Hepatocyte (in vitro differentiated cells): ENCODE measurements at regions not wholly inside any gene's neighbourhood (a gene's known extent, or its start where the extent isn't known, plus 50 kb on each side); places are given as distances from the start of the nearest gene placed in this dataset.

Experiments
- DNase-seq: peaks from one replicate; pipeline ENCODE4 v3.0.0-alpha.2; 2016; ENCODE audit warnings: low spot score
- H2AFZ ChIP-seq: fragments of 200-600 bp; sonication (generic); 2 replicates; pipeline ENCODE4 v1.6.0; 2016; ENCODE audit warnings: antibody characterized with exemption, mild to moderate bottlenecking
- H3K27ac ChIP-seq: fragments of 200-600 bp; sonication (generic); 2 replicates; pipeline ENCODE4 v1.5.1; 2016; ENCODE audit warnings: mild to moderate bottlenecking
- H3K27me3 ChIP-seq: fragments of 200-600 bp; sonication (generic); 2 replicates; pipeline ENCODE4 v1.6.1; 2016
- H3K36me3 ChIP-seq: fragments of 200-600 bp; sonication (generic); replicated peaks from 2 replicates; pipeline ENCODE4 v1.5.1; 2016; ENCODE audit warnings: low read depth; ENCODE audit not compliant: insufficient read depth
- H3K4me1 ChIP-seq: fragments of 200-600 bp; sonication (generic); 2 replicates; pipeline ENCODE4 v1.5.1; 2016; ENCODE audit warnings: mild to moderate bottlenecking, moderate library complexity; ENCODE audit not compliant: insufficient read depth
- H3K4me2 ChIP-seq: fragments of 200-600 bp; sonication (generic); 2 replicates; pipeline ENCODE4 v1.6.0; 2016
- H3K4me3 ChIP-seq: fragments of 200-600 bp; sonication (generic); 2 replicates; pipeline ENCODE4 v1.5.1; 2016; ENCODE audit warnings: mild to moderate bottlenecking
- H3K79me2 ChIP-seq: fragments of 200-600 bp; sonication (generic); 2 replicates; pipeline ENCODE4 v1.6.0; 2017; ENCODE audit warnings: mild to moderate bottlenecking
- H3K9me2 ChIP-seq: fragments of 200-600 bp; sonication (generic); replicated peaks from 2 replicates; pipeline ENCODE4 v1.6.0; 2017; ENCODE audit warnings: mild to moderate bottlenecking; ENCODE audit not compliant: insufficient read depth
- H3K9me3 ChIP-seq: fragments of 200-600 bp; sonication (generic); 2 replicates; pipeline ENCODE4 v1.5.1; 2016; ENCODE audit warnings: low read depth, mild to moderate bottlenecking
- H4K20me1 ChIP-seq: fragments of 200-600 bp; sonication (generic); 2 replicates; pipeline ENCODE4 v1.6.0; 2016; ENCODE audit warnings: mild to moderate bottlenecking; ENCODE audit not compliant: insufficient read depth, poor library complexity, severe bottlenecking
- EZH2 ChIP-seq: fragments of 200-600 bp; sonication (generic); IDR thresholded peaks from 2 replicates; pipeline ENCODE4 v1.6.1; 2016; ENCODE audit warnings: antibody characterized with exemption, mild to moderate bottlenecking, borderline replicate concordance
- EZH2phosphoT487 ChIP-seq: fragments of 200-600 bp; sonication (generic); IDR thresholded peaks from one replicate; pipeline ENCODE4 v1.6.1; 2018; ENCODE audit warnings: antibody characterized with exemption, mild to moderate bottlenecking, low read depth, moderate library complexity; ENCODE audit not compliant: unreplicated experiment, severe bottlenecking
- WGBS: methylation state at CpG from one replicate; pipeline ENCODE4 v1.1.6; 2016; ENCODE audit warnings: low lambda C conversion rate; ENCODE audit errors: missing lambda C conversion rate; 5-methylcytosine and 5-hydroxymethylcytosine counted together
- TF ChIP-seq, protein P1 (sequence below): fragments of 200-600 bp; sonication (generic); IDR thresholded peaks from 2 replicates; pipeline ENCODE4 v1.5.1; 2016; ENCODE audit warnings: antibody characterized with exemption, mild to moderate bottlenecking; ENCODE audit not compliant: poor library complexity

DNA sequence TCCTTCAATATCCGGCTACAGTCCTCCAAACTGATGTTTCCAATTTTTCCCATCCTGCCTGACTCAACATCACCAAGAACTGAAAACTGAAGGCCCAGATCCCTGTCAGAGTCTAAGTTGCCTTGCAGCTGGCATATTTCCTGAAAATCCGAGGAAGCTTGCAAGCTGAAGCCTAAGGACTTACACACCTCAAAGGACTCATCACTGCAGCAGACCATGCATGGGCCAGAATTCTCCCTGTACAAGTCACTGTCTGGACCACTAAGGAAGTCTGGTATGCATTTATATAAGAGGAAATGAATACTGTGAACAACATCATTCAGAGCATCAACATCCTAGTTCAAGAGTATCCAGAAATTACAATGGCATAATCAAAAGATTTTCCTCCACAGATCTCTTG lies 548.8 kb upstream of the MDFIC2 start:
- WGBS, result 91% methylated on average over 2 of the region's 2 CpGs
- Histone ChIP-seq H3K4me3 (no peak overlapping the region), H3K4me1 (no peaks in the 10 kb centered on the region), H3K4me2 (no peak overlapping the region), H3K9me2 (no peaks in the 10 kb centered on the region), H3K27me3 (no peaks in the 10 kb centered on the region), H3K79me2 (no peaks in the 10 kb centered on the region), H3K36me3 (no peaks in the 10 kb centered on the region), H3K27ac (no peak overlapping the region), H4K20me1 (no peaks in the 10 kb centered on the region), H2AFZ (no peak overlapping the region), H3K9me3 (no peaks in the 10 kb centered on the region)
- TF ChIP-seq EZH2 (no peak), EZH2phosphoT487 (no peak)
- TF ChIP-seq, protein P1, sequence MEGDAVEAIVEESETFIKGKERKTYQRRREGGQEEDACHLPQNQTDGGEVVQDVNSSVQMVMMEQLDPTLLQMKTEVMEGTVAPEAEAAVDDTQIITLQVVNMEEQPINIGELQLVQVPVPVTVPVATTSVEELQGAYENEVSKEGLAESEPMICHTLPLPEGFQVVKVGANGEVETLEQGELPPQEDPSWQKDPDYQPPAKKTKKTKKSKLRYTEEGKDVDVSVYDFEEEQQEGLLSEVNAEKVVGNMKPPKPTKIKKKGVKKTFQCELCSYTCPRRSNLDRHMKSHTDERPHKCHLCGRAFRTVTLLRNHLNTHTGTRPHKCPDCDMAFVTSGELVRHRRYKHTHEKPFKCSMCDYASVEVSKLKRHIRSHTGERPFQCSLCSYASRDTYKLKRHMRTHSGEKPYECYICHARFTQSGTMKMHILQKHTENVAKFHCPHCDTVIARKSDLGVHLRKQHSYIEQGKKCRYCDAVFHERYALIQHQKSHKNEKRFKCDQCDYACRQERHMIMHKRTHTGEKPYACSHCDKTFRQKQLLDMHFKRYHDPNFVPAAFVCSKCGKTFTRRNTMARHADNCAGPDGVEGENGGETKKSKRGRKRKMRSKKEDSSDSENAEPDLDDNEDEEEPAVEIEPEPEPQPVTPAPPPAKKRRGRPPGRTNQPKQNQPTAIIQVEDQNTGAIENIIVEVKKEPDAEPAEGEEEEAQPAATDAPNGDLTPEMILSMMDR, result no peak
- no peak for DNase-seq

DNA sequence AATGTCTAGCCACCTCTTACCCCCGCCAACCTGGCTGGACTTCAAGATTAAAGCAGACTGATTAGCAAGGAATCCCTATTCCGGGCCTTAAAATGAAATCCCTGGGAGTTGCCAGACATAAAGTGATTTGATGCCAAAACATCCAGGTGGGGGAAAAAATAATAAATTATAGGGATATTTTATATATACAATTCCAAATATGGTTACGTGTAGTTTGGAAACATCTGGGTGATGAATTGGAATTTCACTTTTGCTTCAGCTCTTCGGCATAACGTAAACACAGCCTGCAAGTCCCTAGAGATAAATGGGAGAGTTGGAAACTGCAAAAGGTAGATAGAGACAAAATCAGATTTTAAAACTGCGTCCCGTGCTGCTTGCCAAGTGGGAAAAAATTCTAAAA lies 545.5 kb upstream of the MDFIC2 start:
- Histone ChIP-seq H3K27me3 (no peaks in the 10 kb centered on the region), H3K4me3 (no peak overlapping the region), H3K36me3 (no peaks in the 10 kb centered on the region), H2AFZ (no peak overlapping the region), H3K9me2 (no peaks in the 10 kb centered on the region), H3K4me2 (no peak overlapping the region), H3K79me2 (no peaks in the 10 kb centered on the region), H3K9me3 (no peaks in the 10 kb centered on the region), H3K4me1 (no peaks in the 10 kb centered on the region), H3K27ac (no peak overlapping the region), H4K20me1 (no peaks in the 10 kb centered on the region)
- TF ChIP-seq EZH2 (no peak), EZH2phosphoT487 (no peak)
- TF ChIP-seq, protein P1, result no peak
- WGBS, result 48% methylated on average over 7 of the region's 7 CpGs
- DNase-seq, result no peak

DNA sequence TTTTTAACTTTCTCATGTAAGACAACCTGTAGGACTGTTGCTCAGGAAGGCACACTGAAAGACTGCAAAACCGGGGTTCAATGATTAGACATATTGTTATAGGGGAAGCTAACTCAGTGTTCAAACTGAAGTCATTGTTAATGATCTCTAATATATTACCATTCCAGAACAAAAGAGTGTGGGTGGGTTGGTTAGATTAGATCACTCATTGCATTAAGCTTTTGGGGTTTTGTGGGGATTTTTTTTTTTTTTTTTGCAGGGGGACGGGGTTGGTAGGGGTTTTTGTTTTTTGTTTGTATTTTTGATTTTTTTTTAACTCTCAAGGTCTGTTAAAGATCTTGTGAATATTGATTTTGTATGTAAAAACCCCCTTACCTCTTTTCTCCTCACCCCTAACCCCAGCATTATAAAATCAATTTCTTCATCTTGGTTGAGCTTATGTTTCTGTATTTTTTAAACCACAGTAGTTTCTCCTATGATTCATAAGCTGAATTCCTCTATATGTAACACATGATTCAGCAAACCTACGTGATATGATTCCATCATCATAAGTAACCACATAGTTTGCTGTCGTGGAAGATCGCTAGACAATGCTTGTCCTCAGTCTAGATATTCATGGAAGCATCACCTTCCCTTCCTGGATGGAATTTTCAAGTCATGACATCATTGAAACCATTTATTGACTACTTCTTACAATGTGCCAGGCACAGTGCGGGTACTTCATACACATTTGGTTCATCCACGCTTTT lies 544.1 kb upstream of the MDFIC2 start:
- no peak for TF ChIP-seq EZH2
- Histone ChIP-seq H3K36me3 (no peaks in the 10 kb centered on the region), H4K20me1 (no peaks in the 10 kb centered on the region), H3K27me3 (no peaks in the 10 kb centered on the region), H3K27ac (no peak overlapping the region), H3K9me3 (no peaks in the 10 kb centered on the region), H2AFZ (no peak overlapping the region), H3K4me1 (no peaks in the 10 kb centered on the region), H3K4me3 (no peak overlapping the region), H3K9me2 (no peaks in the 10 kb centered on the region), H3K4me2 (no peak overlapping the region), H3K79me2 (no peaks in the 10 kb centered on the region)
- WGBS, result 93% methylated on average over 7 of the region's 7 CpGs
- no peak for DNase-seq

DNA sequence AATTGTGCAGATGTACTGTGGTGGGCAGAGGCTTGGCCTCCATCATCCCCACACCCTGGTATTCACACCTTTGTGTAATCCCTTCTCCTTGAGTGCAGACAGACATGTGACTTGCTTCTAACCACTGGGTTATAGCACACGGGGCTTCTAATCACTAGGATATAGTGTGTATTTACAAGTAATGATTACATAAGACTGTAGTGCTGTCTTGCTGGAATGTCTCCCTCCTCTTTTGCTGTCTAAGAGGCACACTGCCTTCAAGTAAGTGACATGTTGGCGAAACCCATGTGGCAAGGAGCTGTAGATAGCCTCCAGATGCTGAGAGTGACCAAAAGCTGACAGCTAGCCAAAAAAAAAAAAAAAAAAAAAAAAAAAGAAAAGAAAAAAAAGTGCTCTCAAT lies 542.7 kb upstream of the MDFIC2 start:
- no peak overlapping the region for H3K27ac ChIP-seq
- H3K27me3 ChIP-seq, result no peaks in the 10 kb centered on the region
- peaks cover 3% of the 10 kb centered on the region for H3K4me1 ChIP-seq
- no peaks in the 10 kb centered on the region for H4K20me1 ChIP-seq
- H3K4me2 ChIP-seq, result no peak overlapping the region
- TF ChIP-seq, protein P1, result no peak
- no peak for TF ChIP-seq EZH2phosphoT487
- no peak for TF ChIP-seq EZH2
- no peaks in the 10 kb centered on the region for H3K36me3 ChIP-seq
- H3K79me2 ChIP-seq, result no peaks in the 10 kb centered on the region
- H2AFZ ChIP-seq, result no peak overlapping the region
- H3K9me2 ChIP-seq, result no peaks in the 10 kb centered on the region
- H3K9me3 ChIP-seq, result no peaks in the 10 kb centered on the region
- no peak for DNase-seq
- H3K4me3 ChIP-seq, result no peak overlapping the region
- WGBS, result 32% methylated on average over 2 of the region's 2 CpGs
